ENCODE measurements at regions not wholly inside any gene's neighbourhood (a gene's known extent, or its start where the extent isn't known, plus 50 kb on each side); places are given as distances from the start of the nearest gene placed in this dataset.
"Not testable (repeated sequence)": the region's sequence is repeated elsewhere in the genome, so short reads cannot be mapped to it uniquely, and the experiment has no call there.

DNA sequence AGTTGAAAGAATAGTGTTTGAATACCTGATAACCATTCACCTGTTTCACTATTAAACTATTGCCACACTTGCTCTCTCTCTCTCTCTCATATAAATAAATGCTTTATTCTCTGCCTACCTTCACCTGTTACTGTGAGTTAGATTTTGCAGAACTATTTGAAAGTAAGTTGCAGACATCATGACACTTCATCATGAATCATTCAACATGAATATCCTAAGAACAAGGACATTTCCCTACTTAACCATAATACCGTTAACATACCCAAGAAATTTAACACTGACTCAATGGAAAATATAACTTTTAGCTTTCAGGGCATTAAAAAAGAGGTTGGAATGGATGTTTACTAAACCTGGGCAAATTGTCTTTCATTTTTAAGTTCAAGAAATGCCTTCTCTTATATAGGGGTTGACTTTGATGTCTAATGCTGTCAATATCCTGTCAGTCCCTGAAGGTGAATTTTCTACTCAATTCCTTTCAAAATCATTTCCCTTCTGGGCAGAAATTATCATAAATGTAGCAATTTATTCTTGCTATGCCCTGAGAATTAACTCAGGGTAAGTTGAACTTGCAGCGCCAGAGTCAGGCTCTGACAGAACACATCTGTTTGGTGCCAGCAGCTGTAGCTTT, 582.6 kb upstream of the TLE4 start:
- Histone ChIP-seq H3K4me1 (ENCODE audit: control insufficient read depth in 1 of 2, insufficient read depth in 2 of 2, low read length in 2 of 2) (no peaks in the 10 kb centered on the region), H3K27ac (ENCODE audit: low read depth in 1 of 2, low read length in 2 of 2) (no peak overlapping the region), H3K9me3 (ENCODE audit: control insufficient read depth, low read length) (no peaks in the 10 kb centered on the region), H3K4me3 (ENCODE audit: low read length in 2 of 2) (no peak overlapping the region), H3K27me3 (ENCODE audit: control insufficient read depth in 1 of 2, insufficient read depth in 2 of 2, low read length in 1 of 2) (no peaks in the 10 kb centered on the region), H3K36me3 (ENCODE audit: control insufficient read depth in 1 of 2, insufficient read depth in 2 of 2, low read length in 1 of 2) (no peaks in the 10 kb centered on the region)
- no peak for ATAC-seq (ENCODE audit: low FRiP score)
- intact Hi-C loops (cut with DNase I), result no loop called here
- WGBS, 2 donors, result 83 to 86% methylated on average over 2 of the region's 2 CpGs
- no peak for DNase-seq

DNA sequence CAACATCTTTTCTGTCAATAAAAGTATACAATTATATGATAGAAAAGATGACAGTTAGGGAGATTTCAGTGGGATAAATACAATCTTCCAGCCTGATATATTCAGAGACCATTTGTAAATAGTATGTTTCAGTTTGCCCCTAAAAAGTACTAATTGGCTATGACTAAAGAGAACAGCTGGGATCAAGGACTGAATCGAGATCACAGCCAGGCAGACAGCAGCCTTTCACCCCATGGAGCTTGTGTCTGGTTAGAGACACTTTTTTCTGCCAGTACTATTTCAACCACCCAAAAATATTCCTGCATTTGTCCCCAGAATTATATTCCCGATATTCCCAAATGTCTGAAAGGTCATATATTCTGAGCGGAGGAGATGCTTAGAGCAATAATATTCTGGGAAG, 577.3 kb upstream of the TLE4 start:
- ATAC-seq (ENCODE audit: low FRiP score) (no peak), DNase-seq (no peak)
- WGBS, 2 donors, result 80% methylated on average over 3 of the region's 3 CpGs
- H3K9me3 ChIP-seq (ENCODE audit: control insufficient read depth, low read length), result no peaks in the 10 kb centered on the region
- H3K36me3 ChIP-seq (ENCODE audit: control insufficient read depth in 1 of 2, insufficient read depth in 2 of 2, low read length in 1 of 2), result no peaks in the 10 kb centered on the region
- H3K27ac ChIP-seq (ENCODE audit: low read depth in 1 of 2, low read length in 2 of 2), result no peak overlapping the region
- H3K4me3 ChIP-seq (ENCODE audit: low read length in 2 of 2), result no peak overlapping the region
- no peaks in the 10 kb centered on the region for H3K4me1 ChIP-seq (ENCODE audit: control insufficient read depth in 1 of 2, insufficient read depth in 2 of 2, low read length in 2 of 2)
- no peaks in the 10 kb centered on the region for H3K27me3 ChIP-seq (ENCODE audit: control insufficient read depth in 1 of 2, insufficient read depth in 2 of 2, low read length in 1 of 2)
- intact Hi-C loops (cut with DNase I), result no loop called here

DNA sequence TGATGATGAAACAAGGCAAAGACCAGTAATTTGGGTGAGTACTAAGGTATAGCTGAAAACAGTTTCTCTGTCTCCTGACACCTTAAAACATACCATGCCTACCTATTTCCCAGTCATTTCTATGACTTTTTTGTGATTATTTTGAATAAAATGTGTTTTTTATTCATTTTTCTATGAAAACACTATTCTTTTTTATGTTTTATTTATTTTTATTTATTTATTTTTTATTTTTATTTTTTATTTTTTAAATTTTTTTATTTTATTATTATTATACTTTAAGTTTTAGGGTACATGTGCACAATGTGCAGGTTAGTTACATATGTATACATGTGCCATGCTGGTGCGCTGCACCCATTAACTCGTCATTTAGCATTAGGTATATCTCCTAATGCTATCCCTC, 576.8 kb upstream of the TLE4 start:
- H3K4me3 ChIP-seq (ENCODE audit: low read length in 2 of 2); intact Hi-C loops (cut with DNase I); DNase-seq; H3K9me3 ChIP-seq (ENCODE audit: control insufficient read depth, low read length); H3K27ac ChIP-seq (ENCODE audit: low read depth in 1 of 2, low read length in 2 of 2); H3K27me3 ChIP-seq (ENCODE audit: control insufficient read depth in 1 of 2, insufficient read depth in 2 of 2, low read length in 1 of 2); H3K4me1 ChIP-seq (ENCODE audit: control insufficient read depth in 1 of 2, insufficient read depth in 2 of 2, low read length in 2 of 2); H3K36me3 ChIP-seq (ENCODE audit: control insufficient read depth in 1 of 2, insufficient read depth in 2 of 2, low read length in 1 of 2); ATAC-seq (ENCODE audit: low FRiP score): not testable (repeated sequence)
- WGBS, 2 donors, result 87% methylated on average over 2 of the region's 2 CpGs; no CpG with 5 or more reads in 1 of the 2 donors

DNA sequence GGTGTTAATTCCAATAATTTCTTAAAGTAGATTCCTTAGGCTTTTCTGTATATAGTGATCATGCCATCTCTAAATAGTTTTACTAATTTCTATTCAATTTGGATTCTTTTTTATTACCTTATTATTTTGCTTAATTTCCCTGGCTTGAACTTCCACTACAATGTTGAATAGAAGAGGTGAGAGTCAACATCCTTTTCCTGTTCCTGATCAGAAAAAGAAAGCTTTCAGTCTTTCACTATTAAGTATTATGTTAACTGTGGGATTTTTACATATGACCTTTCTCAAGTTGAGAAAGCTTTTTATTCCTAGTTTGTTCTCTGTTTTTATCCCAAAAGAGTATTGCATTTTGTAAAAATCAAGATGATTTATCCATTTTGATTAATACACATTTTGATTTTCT, 574.5 kb upstream of the TLE4 start:
- DNase-seq, result no peak
- H3K27ac ChIP-seq (ENCODE audit: low read depth in 1 of 2, low read length in 2 of 2), result no peak overlapping the region
- no peaks in the 10 kb centered on the region for H3K9me3 ChIP-seq (ENCODE audit: control insufficient read depth, low read length)
- no peaks in the 10 kb centered on the region for H3K27me3 ChIP-seq (ENCODE audit: control insufficient read depth in 1 of 2, insufficient read depth in 2 of 2, low read length in 1 of 2)
- no peaks in the 10 kb centered on the region for H3K36me3 ChIP-seq (ENCODE audit: control insufficient read depth in 1 of 2, insufficient read depth in 2 of 2, low read length in 1 of 2)
- intact Hi-C loops (cut with DNase I), result no loop called here
- H3K4me1 ChIP-seq (ENCODE audit: control insufficient read depth in 1 of 2, insufficient read depth in 2 of 2, low read length in 2 of 2), result no peaks in the 10 kb centered on the region
- ATAC-seq (ENCODE audit: low FRiP score), result no peak
- no peak overlapping the region for H3K4me3 ChIP-seq (ENCODE audit: low read length in 2 of 2)

GRCh38 chr9:79000230-79001002, 571.3 kb upstream of the TLE4 start:
- no peak for DNase-seq
- no peak for ATAC-seq (ENCODE audit: low FRiP score)
- H3K36me3 ChIP-seq (ENCODE audit: control insufficient read depth in 1 of 2, insufficient read depth in 2 of 2, low read length in 1 of 2), result no peaks in the 10 kb centered on the region
- H3K27ac ChIP-seq (ENCODE audit: low read depth in 1 of 2, low read length in 2 of 2), result no peak overlapping the region
- H3K27me3 ChIP-seq (ENCODE audit: control insufficient read depth in 1 of 2, insufficient read depth in 2 of 2, low read length in 1 of 2), result no peaks in the 10 kb centered on the region
- intact Hi-C loops (cut with DNase I), result no loop called here
- 35 to 44% methylated on average over 4 of the region's 4 CpGs for WGBS, 2 donors
- no peaks in the 10 kb centered on the region for H3K4me1 ChIP-seq (ENCODE audit: control insufficient read depth in 1 of 2, insufficient read depth in 2 of 2, low read length in 2 of 2)
- no peak overlapping the region for H3K4me3 ChIP-seq (ENCODE audit: low read length in 2 of 2)
- H3K9me3 ChIP-seq (ENCODE audit: control insufficient read depth, low read length), result no peaks in the 10 kb centered on the region

DNA sequence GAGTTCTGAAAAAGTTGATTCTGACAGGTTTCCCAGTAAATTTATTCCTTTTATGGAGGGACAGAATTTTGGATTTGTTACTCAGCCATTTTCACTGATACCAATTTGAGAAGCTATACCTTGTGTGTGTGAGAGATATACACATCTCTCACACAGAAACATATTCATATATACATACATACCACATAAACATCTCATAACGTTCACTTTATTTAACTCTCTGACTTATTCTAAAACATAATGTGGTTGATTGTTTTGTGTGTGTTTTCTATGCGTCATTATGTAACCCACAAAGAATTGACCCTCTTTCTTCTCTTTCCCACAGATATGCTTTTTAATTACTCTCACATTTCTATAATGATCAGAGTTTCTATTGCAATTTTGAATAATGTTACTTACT, 570.8 kb upstream of the TLE4 start:
- intact Hi-C loops (cut with DNase I), result no loop called here
- no peaks in the 10 kb centered on the region for H3K4me1 ChIP-seq (ENCODE audit: control insufficient read depth in 1 of 2, insufficient read depth in 2 of 2, low read length in 2 of 2)
- no peak overlapping the region for H3K27ac ChIP-seq (ENCODE audit: low read depth in 1 of 2, low read length in 2 of 2)
- WGBS, 2 donors, result 74 to 78% methylated on average over 2 of the region's 2 CpGs
- ATAC-seq (ENCODE audit: low FRiP score) (no peak), DNase-seq (no peak)
- H3K4me3 ChIP-seq (ENCODE audit: low read length in 2 of 2), result no peak overlapping the region
- no peaks in the 10 kb centered on the region for H3K36me3 ChIP-seq (ENCODE audit: control insufficient read depth in 1 of 2, insufficient read depth in 2 of 2, low read length in 1 of 2)
- no peaks in the 10 kb centered on the region for H3K27me3 ChIP-seq (ENCODE audit: control insufficient read depth in 1 of 2, insufficient read depth in 2 of 2, low read length in 1 of 2)
- H3K9me3 ChIP-seq (ENCODE audit: control insufficient read depth, low read length), result no peaks in the 10 kb centered on the region

DNA sequence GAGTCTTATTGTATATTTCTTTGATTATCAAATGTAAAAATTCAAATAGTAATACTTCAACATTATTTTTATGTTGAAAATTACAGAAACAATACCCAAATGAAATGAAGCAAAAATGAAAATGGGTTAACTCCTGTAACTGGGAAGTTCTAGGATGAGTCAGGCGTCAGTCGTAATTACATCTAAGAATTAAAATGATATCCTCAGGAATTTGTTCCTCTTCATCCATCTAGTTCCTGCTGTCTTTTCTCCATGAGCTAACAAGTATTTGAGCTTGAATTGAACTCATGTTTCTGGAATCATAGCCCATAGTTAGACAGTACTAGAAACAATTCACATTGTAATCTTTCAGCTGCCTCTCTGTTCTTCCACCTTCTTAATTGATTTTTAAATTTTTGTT, 568.3 kb upstream of the TLE4 start:
- Histone ChIP-seq H3K9me3 (ENCODE audit: control insufficient read depth, low read length) (no peaks in the 10 kb centered on the region), H3K27me3 (ENCODE audit: control insufficient read depth in 1 of 2, insufficient read depth in 2 of 2, low read length in 1 of 2) (no peaks in the 10 kb centered on the region), H3K4me1 (ENCODE audit: control insufficient read depth in 1 of 2, insufficient read depth in 2 of 2, low read length in 2 of 2) (no peaks in the 10 kb centered on the region), H3K36me3 (ENCODE audit: control insufficient read depth in 1 of 2, insufficient read depth in 2 of 2, low read length in 1 of 2) (no peaks in the 10 kb centered on the region), H3K27ac (ENCODE audit: low read depth in 1 of 2, low read length in 2 of 2) (no peak overlapping the region), H3K4me3 (ENCODE audit: low read length in 2 of 2) (no peak overlapping the region)
- no peak for DNase-seq
- intact Hi-C loops (cut with DNase I), result no loop called here
- ATAC-seq (ENCODE audit: low FRiP score), result no peak
- 95 to 98% methylated on average over 2 of the region's 2 CpGs for WGBS, 2 donors

GRCh38 chr9:79004032-79004431, 567.7 kb upstream of the TLE4 start:
- no peak overlapping the region for H3K27ac ChIP-seq (ENCODE audit: low read depth in 1 of 2, low read length in 2 of 2)
- H3K4me1 ChIP-seq (ENCODE audit: control insufficient read depth in 1 of 2, insufficient read depth in 2 of 2, low read length in 2 of 2), result no peaks in the 10 kb centered on the region
- 92% methylated on average over 4 of the region's 4 CpGs for WGBS, 2 donors
- intact Hi-C loops (cut with DNase I), result no loop called here
- H3K27me3 ChIP-seq (ENCODE audit: control insufficient read depth in 1 of 2, insufficient read depth in 2 of 2, low read length in 1 of 2), result no peaks in the 10 kb centered on the region
- no peak for DNase-seq
- no peaks in the 10 kb centered on the region for H3K9me3 ChIP-seq (ENCODE audit: control insufficient read depth, low read length)
- H3K36me3 ChIP-seq (ENCODE audit: control insufficient read depth in 1 of 2, insufficient read depth in 2 of 2, low read length in 1 of 2), result no peaks in the 10 kb centered on the region
- no peak overlapping the region for H3K4me3 ChIP-seq (ENCODE audit: low read length in 2 of 2)
- no peak for ATAC-seq (ENCODE audit: low FRiP score)

DNA sequence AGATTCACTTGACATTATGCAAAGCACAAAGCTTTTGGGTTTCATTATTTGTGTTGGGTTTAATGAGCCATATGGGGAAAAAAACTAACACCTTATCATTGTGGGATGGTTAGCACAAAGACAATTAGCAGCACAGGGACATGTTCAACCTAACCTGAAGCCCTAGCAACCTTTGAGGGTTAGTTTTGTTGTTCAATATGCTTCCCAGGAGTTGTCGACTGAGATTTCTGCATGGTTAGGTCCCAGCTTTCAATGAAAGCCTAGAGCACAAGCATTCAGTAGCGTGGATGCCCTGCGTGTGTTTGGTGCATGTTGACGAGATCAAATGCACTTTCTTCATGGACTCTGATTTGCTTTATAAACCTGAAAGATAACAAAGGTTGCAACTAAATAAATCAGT, 565.2 kb upstream of the TLE4 start:
- Histone ChIP-seq H3K4me1 (ENCODE audit: control insufficient read depth in 1 of 2, insufficient read depth in 2 of 2, low read length in 2 of 2) (no peaks in the 10 kb centered on the region), H3K36me3 (ENCODE audit: control insufficient read depth in 1 of 2, insufficient read depth in 2 of 2, low read length in 1 of 2) (no peaks in the 10 kb centered on the region), H3K4me3 (ENCODE audit: low read length in 2 of 2) (no peak overlapping the region), H3K27ac (ENCODE audit: low read depth in 1 of 2, low read length in 2 of 2) (no peak overlapping the region), H3K27me3 (ENCODE audit: control insufficient read depth in 1 of 2, insufficient read depth in 2 of 2, low read length in 1 of 2) (no peaks in the 10 kb centered on the region), H3K9me3 (ENCODE audit: control insufficient read depth, low read length) (no peaks in the 10 kb centered on the region)
- intact Hi-C loops (cut with DNase I), result no loop called here
- ATAC-seq (ENCODE audit: low FRiP score), result no peak
- 74 to 78% methylated on average over 4 of the region's 4 CpGs for WGBS, 2 donors
- no peak for DNase-seq
